ENCODE measurements at regions not wholly inside any gene's neighbourhood (a gene's known extent, or its start where the extent isn't known, plus 50 kb on each side); places are given as distances from the start of the nearest gene placed in this dataset.

DNA sequence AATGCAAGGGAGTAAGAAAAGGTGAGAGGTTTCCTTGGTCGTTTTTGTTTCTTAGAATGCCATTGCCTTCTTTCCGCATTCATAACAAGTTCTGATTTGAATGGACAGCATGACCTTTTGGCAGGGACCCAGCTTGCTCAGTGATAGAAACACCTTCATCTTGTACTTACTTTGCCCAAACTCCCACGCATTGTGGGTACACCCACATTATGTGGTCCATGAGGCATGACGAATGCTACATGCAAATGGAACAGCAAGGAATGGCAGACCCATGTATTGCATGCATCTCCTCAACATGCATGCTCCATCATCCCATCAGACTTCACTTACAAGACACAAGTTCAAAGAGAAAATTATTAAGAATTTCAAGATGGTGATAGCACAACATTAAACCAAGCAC is 102.8 kb downstream of the CDC7 start:
- TF ChIP-seq, protein P1, sequence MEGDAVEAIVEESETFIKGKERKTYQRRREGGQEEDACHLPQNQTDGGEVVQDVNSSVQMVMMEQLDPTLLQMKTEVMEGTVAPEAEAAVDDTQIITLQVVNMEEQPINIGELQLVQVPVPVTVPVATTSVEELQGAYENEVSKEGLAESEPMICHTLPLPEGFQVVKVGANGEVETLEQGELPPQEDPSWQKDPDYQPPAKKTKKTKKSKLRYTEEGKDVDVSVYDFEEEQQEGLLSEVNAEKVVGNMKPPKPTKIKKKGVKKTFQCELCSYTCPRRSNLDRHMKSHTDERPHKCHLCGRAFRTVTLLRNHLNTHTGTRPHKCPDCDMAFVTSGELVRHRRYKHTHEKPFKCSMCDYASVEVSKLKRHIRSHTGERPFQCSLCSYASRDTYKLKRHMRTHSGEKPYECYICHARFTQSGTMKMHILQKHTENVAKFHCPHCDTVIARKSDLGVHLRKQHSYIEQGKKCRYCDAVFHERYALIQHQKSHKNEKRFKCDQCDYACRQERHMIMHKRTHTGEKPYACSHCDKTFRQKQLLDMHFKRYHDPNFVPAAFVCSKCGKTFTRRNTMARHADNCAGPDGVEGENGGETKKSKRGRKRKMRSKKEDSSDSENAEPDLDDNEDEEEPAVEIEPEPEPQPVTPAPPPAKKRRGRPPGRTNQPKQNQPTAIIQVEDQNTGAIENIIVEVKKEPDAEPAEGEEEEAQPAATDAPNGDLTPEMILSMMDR (IDR thresholded peaks at IDR 0.05; ENCODE audit: low read depth, low read length), result no peak
- no peak for TF ChIP-seq EZH2phosphoT487 (IDR thresholded peaks at IDR 0.05; ENCODE audit: low read depth)
